Left ventricle myocardium inferior (tissue), 1 donor: ENCODE measurements at regions not wholly inside any gene's neighbourhood (a gene's known extent, or its start where the extent isn't known, plus 50 kb on each side); places are given as distances from the start of the nearest gene placed in this dataset.

Experiments used
- DNase-seq: peaks from one replicate; pipeline ENCODE4 v3.0.0-alpha.2; 2020
- H3K27ac ChIP-seq: fragments of 200-600 bp; replicated peaks from 2 replicates; pipeline ENCODE4 v1.8.0; 2021
- H3K27me3 ChIP-seq: fragments of 200-600 bp; 2 replicates; pipeline ENCODE4 v1.8.0; 2021; ENCODE audit warnings: low read depth
- H3K36me3 ChIP-seq: fragments of 200-600 bp; 2 replicates; pipeline ENCODE4 v1.8.0; 2021
- H3K4me1 ChIP-seq: fragments of 200-600 bp; 2 replicates; pipeline ENCODE4 v1.8.0; 2021
- H3K4me3 ChIP-seq: fragments of 200-600 bp; 2 replicates; pipeline ENCODE4 v1.8.0; 2021; ENCODE audit warnings: mild to moderate bottlenecking, moderate library complexity
- H3K9me3 ChIP-seq: fragments of 200-600 bp; replicated peaks from 2 replicates; pipeline ENCODE4 v1.8.0; 2021
- intact Hi-C: fragments of 100-400 bp; cut with micrococcal nuclease; formaldehyde crosslinking; loops from one replicate; pipeline ENCODE4 v1.11.0; 2022
- TF ChIP-seq, protein P1 (sequence below): fragments of 200-600 bp; IDR thresholded peaks from 2 replicates; pipeline ENCODE4 v1.8.0; 2021; ENCODE audit warnings: antibody characterized with exemption, mild to moderate bottlenecking, borderline replicate concordance
- donor health status: DM: no; HTN: yes; CAD: no; lungs with severe emphysema.

DNA sequence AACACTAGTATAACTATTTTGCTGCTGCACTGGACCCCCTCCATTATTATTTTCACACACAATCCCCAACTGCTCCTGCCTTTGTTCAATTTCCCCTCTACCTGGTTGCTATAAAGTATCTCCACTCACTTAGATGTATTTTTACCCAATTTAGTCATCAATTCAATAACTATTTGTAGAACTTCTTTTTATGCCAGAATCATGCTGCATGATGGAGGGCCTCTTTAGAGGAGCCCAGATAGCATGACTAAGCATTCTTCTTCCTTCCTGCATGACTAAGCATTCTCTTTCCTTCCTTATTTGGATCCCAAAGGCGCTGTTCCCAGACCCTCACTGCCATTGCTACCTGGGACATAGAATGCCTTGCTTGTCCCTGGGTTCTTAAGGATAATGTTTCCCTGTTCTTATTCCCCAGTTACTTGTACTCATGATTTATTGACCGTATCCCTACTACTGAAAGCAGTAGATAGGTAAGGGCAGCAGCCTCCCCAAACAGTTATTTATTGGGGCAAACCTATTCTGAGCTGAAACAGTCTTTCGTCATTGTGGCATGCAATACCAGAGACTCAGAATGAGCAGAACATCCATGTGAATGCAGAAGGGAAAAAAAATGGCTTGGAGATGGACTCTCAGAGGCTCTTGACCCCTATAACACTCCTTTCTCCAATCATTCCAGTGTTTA is 89.3 kb upstream of the AKT3 start:
- no peak overlapping the region for H3K4me3 ChIP-seq
- intact Hi-C loops = no loop called here
- no peak overlapping the region for H3K27ac ChIP-seq
- TF ChIP-seq, protein P1, sequence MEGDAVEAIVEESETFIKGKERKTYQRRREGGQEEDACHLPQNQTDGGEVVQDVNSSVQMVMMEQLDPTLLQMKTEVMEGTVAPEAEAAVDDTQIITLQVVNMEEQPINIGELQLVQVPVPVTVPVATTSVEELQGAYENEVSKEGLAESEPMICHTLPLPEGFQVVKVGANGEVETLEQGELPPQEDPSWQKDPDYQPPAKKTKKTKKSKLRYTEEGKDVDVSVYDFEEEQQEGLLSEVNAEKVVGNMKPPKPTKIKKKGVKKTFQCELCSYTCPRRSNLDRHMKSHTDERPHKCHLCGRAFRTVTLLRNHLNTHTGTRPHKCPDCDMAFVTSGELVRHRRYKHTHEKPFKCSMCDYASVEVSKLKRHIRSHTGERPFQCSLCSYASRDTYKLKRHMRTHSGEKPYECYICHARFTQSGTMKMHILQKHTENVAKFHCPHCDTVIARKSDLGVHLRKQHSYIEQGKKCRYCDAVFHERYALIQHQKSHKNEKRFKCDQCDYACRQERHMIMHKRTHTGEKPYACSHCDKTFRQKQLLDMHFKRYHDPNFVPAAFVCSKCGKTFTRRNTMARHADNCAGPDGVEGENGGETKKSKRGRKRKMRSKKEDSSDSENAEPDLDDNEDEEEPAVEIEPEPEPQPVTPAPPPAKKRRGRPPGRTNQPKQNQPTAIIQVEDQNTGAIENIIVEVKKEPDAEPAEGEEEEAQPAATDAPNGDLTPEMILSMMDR = no peak
- H3K4me1 ChIP-seq = no peaks in the 10 kb centered on the region
- no peaks in the 10 kb centered on the region for H3K36me3 ChIP-seq
- H3K27me3 ChIP-seq = peaks cover 30% of the 10 kb centered on the region
- DNase-seq = no peak
- H3K9me3 ChIP-seq = peaks cover 13% of the 10 kb centered on the region

DNA sequence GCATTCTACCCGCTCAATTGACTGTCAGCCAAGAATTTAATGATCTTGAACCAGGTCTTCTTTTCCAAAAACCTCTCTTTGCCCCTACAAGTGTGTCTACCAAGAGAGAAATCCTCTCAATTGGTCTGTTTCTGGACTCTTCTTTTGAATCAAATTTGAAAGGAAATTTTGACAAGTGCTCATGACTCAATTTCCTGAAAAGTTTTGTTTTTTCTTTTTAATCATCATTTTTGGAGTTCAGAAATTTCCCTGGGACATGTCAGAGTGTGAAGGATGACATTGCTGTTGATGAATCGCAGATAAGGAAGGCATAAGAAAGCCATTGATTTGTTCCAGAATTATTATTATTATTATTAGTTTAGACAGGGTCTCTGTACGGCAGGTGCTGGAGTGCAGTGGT is 88.2 kb upstream of the AKT3 start:
- H3K4me1 ChIP-seq = no peaks in the 10 kb centered on the region
- no peak overlapping the region for H3K4me3 ChIP-seq
- no peak overlapping the region for H3K27ac ChIP-seq
- peaks cover 26% of the 10 kb centered on the region for H3K27me3 ChIP-seq
- intact Hi-C loops = no loop called here
- TF ChIP-seq, protein P1 = no peak
- DNase-seq = no peak
- no peaks in the 10 kb centered on the region for H3K36me3 ChIP-seq
- peaks cover 14% of the 10 kb centered on the region for H3K9me3 ChIP-seq

DNA sequence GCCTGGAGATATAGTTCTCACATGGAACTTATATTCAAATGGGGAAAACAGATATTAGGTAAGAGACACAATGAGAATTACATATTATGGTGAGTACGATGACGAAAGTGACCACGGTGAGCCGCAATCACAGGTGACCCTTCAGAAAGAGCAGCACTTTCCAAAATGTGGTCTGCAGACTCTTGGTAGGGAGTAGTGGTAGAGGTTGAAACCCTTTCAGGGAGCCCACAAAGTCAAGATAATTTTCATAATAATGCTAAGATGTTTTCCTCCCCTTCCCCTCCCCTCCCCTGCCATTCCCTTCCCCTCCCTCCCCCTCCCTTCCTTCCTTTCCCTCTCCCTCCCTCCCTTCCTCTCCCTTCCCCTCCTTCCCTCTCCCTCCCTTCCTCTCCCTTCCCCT is 83.5 kb upstream of the AKT3 start:
- DNase-seq = no peak
- Histone ChIP-seq H3K36me3 (no peaks in the 10 kb centered on the region), H3K4me3 (no peak overlapping the region), H3K9me3 (peaks cover 14% of the 10 kb centered on the region), H3K4me1 (peaks cover 6% of the 10 kb centered on the region), H3K27me3 (peaks cover 32% of the 10 kb centered on the region), H3K27ac (no peak overlapping the region)
- intact Hi-C loops = no loop called here
- TF ChIP-seq, protein P1 = no peak

DNA sequence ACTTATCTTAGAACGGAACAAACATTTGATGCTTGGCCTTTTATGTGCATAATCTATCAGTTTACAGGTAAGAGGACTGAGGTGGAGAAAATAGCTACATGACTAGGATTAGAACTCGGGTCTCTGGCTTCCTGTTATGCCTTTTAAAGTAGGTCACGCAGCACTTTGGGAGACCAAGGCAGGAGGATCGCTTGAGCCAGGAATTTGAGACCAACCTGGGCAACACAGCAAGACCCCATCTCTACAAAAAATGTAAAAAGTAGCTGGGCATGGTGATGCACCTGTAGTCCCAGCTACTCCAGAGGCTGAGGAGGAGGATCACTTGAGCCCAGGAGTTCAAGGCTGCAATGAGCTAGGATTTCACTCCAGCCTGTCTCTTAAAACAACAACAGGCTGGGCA is 81.9 kb upstream of the AKT3 start:
- intact Hi-C loops = no loop called here
- Histone ChIP-seq H3K4me1 (peaks cover 6% of the 10 kb centered on the region), H3K4me3 (no peak overlapping the region), H3K36me3 (no peaks in the 10 kb centered on the region), H3K27ac (no peak overlapping the region), H3K9me3 (peaks cover 14% of the 10 kb centered on the region), H3K27me3 (peaks cover 32% of the 10 kb centered on the region)
- DNase-seq = no peak
- TF ChIP-seq, protein P1 = no peak

DNA sequence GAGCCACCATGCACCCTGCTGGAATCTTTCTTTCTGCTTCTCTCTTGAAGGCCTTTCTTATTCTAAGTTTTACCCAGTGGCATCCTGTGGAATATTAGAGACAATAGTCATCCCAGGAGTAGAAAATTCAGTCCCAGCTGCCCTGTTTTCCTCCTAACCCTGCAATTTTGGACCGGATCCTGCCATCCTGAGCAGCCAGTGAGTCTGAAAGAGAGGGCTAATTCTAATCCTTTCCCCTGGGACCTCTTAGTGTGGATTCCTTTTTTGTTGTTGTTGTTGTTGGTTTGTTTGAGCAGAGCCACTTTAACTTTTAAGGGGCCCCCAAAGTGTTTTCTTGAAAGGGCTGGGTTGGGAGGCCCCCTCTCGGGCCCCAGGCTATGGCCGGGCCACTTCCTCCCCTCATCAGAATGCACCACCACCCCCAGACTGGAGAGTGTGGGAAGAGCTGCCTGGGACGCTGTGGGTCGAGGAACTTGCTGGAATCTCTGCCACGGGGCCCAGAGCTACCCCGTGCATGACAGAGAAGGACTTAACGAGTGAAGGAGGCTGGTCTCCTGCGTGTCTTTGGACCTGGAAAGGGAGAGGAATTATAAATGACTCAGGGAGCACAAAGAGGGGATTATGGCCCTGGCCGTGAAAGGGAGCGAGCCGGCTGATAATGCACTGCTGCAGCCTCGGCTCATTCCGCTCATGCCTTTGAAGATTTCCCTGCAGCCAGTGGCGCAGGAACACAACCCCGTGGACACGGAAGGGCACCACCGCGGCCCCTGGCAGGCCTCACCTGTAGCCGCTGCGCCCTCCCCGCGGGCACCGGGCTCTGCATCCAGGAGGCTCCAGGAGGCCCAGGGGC is 81.0 kb upstream of the AKT3 start:
- DNase-seq = no peak
- TF ChIP-seq, protein P1 = no peak
- Histone ChIP-seq H3K4me3 (no peak overlapping the region), H3K9me3 (peaks cover 14% of the 10 kb centered on the region), H3K4me1 (peaks cover 6% of the 10 kb centered on the region), H3K27ac (no peak overlapping the region), H3K36me3 (no peaks in the 10 kb centered on the region), H3K27me3 (peaks cover 32% of the 10 kb centered on the region)
- intact Hi-C loops = no loop called here
